HAP-1 (cell line): ENCODE measurements at regions not wholly inside any gene's neighbourhood (a gene's known extent, or its start where the extent isn't known, plus 50 kb on each side); places are given as distances from the start of the nearest gene placed in this dataset.

Experiments
- DNase-seq, 2 experiments: peaks; one replicate each; pipeline ENCODE4 v3.0.0-alpha.2; 2016 to 2020; ENCODE audit warnings: low spot score in 2 of 2
- H3K27me3 ChIP-seq: fragments of 250-450 bp; sonication (Bioruptor Pico); 2 replicates; pipeline ENCODE4 v1.5.1; 2020; ENCODE audit warnings: low read depth, mild to moderate bottlenecking, moderate library complexity
- H3K36me3 ChIP-seq: fragments of 250-450 bp; sonication (Bioruptor Pico); replicated peaks from 2 replicates; pipeline ENCODE4 v1.5.1; 2020; ENCODE audit warnings: mild to moderate bottlenecking
- H3K4me1 ChIP-seq: fragments of 250-450 bp; sonication (Bioruptor Pico); 2 replicates; pipeline ENCODE4 v1.5.1; 2020; ENCODE audit warnings: mild to moderate bottlenecking
- H3K4me3 ChIP-seq: fragments of 250-450 bp; sonication (Bioruptor Pico); 2 replicates; pipeline ENCODE4 v1.5.1; 2020; ENCODE audit warnings: mild to moderate bottlenecking, moderate library complexity
- H3K9me3 ChIP-seq: fragments of 250-450 bp; sonication (Bioruptor Pico); 2 replicates; pipeline ENCODE4 v1.5.1; 2020; ENCODE audit warnings: mild to moderate bottlenecking, moderate library complexity
- in situ Hi-C: fragments of 300-500 bp; cut with MboI; formaldehyde crosslinking; loops from 3 replicates; pipeline ENCODE4 v1.14.3; 2020; ENCODE audit warnings: low sequenced_read_pairs, inconsistent platforms, mixed read lengths

DNA sequence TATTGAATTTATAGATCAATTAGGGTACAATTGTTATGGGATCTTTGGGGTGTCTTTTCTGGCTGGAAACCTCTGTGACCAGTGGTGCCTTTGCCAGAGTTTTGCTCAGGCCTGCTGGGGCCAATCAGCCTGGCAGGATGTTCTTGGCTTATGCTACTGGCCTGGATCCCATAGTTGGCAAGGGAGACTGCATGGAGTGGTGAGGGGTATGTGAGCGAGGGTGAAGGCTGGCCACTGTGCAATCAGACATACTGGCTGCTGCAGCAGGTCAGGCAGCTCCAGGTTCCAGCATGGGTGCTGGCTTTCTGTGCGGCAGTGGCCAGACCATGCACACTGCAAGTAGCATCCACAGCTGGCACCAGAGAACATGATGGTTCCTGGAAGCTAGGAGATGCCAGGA lies 1053.2 kb upstream of the GBE1 start:
- Histone ChIP-seq H3K9me3 (no peaks in the 10 kb centered on the region), H3K27me3 (no peaks in the 10 kb centered on the region), H3K4me3 (no peak overlapping the region), H3K36me3 (no peaks in the 10 kb centered on the region), H3K4me1 (no peaks in the 10 kb centered on the region)
- DNase-seq, result no peak
- in situ Hi-C loops, result no loop called here

DNA sequence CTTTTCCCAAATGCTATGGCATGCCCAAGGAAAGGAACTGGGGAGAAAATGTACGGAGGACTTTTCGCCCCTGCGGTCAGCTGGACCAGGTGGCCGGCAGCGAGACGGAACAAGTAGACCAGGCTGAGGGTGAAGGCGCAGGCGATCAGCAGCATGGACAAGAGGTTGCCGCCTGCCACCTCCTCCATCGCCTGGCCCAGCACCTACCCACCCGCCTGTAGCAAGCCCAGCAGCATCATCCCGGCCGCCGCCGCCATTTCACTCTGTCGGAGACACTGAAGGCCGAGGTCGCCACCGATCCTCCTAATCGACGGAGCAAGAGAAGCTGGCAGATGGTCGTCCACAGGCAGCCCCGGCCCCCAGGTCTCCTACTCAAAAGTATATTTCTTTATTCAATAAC lies 1046.3 kb upstream of the GBE1 start:
- DNase-seq, result no peak
- H3K9me3 ChIP-seq, result no peaks in the 10 kb centered on the region
- in situ Hi-C loops, result no loop called here
- H3K27me3 ChIP-seq, result no peaks in the 10 kb centered on the region
- no peaks in the 10 kb centered on the region for H3K4me1 ChIP-seq
- H3K36me3 ChIP-seq, result no peaks in the 10 kb centered on the region
- H3K4me3 ChIP-seq, result no peak overlapping the region

DNA sequence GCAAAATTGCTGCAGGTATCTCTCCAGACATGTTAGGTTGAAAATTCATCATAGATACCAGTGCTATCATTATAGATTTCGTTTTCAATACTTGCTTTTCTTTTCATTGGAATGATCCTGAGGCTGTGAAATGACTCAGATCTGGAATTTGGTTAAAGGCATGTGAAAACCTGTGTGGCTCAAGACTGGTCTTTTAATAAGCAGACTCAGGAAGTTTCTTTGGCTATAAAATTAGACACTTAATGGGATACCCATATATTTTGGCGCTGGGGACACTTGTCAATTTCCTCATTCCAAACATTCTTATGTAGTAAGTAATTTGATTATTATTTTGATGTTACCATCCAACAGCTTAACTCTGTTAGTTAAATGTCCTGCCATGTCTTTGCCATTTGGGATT lies 1041.1 kb upstream of the GBE1 start:
- no peak for DNase-seq
- in situ Hi-C loops, result no loop called here
- Histone ChIP-seq H3K36me3 (no peaks in the 10 kb centered on the region), H3K27me3 (no peaks in the 10 kb centered on the region), H3K4me1 (no peaks in the 10 kb centered on the region), H3K9me3 (no peaks in the 10 kb centered on the region), H3K4me3 (no peak overlapping the region)

DNA sequence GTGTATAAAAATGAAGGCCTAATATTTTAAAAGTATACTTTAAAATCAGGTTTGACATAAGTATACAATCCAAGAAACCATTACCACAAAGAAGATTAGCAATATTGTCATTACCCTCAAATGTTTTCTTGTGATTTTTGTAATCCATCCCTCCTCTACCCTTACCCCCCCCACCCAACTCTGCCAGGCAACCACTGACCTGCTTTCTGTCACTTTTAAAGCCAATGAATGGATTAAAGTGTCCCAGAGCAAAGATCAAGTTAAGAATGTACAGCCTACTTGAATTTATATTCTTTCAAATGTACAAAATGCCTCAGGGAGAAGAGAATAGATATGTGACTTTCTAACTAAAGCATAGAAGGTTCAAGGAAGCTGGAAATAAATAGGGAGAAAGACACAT lies 1038.8 kb upstream of the GBE1 start:
- Histone ChIP-seq H3K27me3 (no peaks in the 10 kb centered on the region), H3K9me3 (no peaks in the 10 kb centered on the region), H3K36me3 (no peaks in the 10 kb centered on the region), H3K4me1 (no peaks in the 10 kb centered on the region), H3K4me3 (no peak overlapping the region)
- no peak for DNase-seq
- in situ Hi-C loops, result no loop called here

DNA sequence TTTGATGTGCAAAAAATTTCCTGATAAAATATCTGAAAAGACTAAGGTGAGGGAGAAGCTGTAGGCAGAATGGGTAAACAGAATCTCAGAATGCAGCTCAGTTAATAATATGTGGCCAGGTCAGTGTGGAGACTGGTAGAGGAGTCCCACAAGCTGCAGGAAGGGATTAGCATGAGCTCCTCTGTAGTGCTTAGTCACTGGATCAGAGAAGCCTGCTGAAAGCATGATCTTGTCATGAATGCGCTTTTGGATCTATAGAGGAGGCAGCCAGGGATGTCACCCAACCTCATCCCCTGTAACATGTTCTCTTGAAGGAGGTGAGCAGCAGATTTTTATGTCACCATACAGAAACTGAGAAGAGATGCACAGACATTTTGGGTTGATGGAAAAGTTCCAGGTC lies 1035.3 kb upstream of the GBE1 start:
- in situ Hi-C loops, result no loop called here
- no peaks in the 10 kb centered on the region for H3K9me3 ChIP-seq
- no peak for DNase-seq
- no peak overlapping the region for H3K4me3 ChIP-seq
- H3K4me1 ChIP-seq, result no peaks in the 10 kb centered on the region
- no peaks in the 10 kb centered on the region for H3K36me3 ChIP-seq
- no peaks in the 10 kb centered on the region for H3K27me3 ChIP-seq

DNA sequence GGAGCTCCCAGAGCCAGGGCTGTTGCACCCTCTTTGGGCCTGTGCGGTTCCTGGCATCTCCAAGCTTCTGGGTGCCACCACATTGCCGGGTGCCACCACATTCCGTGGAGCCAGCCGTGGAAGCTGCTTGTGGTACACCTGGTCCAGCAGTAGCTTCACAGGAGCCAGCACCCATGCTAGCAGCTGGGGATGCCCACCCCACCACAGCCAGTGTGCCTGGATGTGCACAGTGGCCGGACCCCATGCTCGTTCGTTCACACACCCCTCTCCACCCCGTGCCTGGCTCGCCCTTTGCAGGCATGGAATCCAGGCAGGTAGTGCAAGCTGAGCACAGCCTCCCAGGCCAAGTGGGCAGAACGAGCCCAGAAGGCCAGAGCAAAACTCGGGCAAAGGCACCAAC lies 1029.8 kb upstream of the GBE1 start:
- H3K27me3 ChIP-seq, result no peaks in the 10 kb centered on the region
- H3K36me3 ChIP-seq, result no peaks in the 10 kb centered on the region
- no peak overlapping the region for H3K4me3 ChIP-seq
- no peaks in the 10 kb centered on the region for H3K4me1 ChIP-seq
- H3K9me3 ChIP-seq, result no peaks in the 10 kb centered on the region
- in situ Hi-C loops, result no loop called here
- DNase-seq, result no peak

DNA sequence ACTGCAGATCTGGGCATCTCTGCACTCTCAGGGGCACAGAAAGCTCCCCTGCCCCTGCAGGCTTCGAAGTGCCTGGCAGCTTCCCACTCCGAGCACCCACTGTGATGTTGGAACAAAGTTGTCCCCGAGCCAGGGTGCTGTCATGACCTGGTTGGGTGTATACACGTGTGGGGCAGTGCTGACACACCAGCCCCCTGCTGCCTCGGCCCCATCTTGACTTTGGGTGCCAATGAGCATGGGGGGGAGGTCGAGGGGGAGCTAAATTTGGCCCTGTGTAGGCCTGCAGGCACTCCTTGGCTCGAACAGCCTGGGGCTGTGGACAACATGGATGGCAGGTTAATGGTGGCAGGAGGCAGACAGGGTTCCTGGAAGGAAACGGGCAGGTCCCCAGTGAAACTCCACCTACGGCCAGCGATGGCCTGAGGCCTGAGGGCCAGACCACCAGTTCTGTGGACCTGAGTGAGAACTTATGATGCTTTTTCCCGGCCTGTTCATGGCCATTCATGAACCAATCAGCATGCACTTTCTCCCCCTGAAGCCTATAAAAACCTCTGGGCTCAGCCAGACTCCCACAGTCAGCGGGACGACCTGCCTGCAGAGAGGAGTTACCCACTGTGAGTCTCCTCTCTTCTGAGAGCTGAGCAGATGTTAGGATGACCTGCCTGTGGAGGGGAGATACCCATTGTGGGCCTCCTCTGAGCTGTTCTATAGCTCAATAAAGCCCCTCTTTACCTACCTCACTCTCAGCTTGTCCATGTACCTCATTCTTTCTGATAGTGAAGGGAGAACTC lies 1029.1 kb upstream of the GBE1 start:
- H3K4me3 ChIP-seq, result no peak overlapping the region
- DNase-seq, result no peak
- no peaks in the 10 kb centered on the region for H3K4me1 ChIP-seq
- in situ Hi-C loops, result no loop called here
- no peaks in the 10 kb centered on the region for H3K27me3 ChIP-seq
- H3K9me3 ChIP-seq, result no peaks in the 10 kb centered on the region
- no peaks in the 10 kb centered on the region for H3K36me3 ChIP-seq

DNA sequence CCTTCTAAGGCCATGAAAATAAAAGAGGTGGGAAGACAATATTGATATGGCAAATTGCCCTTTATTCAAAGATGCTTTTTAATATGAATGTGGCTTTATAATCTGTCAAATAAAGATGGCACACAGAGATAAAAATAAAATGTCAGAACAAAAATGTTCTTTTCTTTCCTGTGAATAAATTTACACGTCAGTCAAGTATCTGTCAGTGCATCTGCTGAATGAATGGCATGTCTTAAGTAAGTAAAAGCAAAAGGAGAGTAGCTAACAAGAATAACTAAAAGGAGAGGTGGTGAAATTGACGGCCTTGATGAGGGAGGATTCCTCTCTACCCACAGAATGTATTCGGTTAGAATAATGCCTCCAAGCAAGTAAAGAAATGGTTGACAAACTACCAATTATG lies 1021.7 kb upstream of the GBE1 start:
- H3K9me3 ChIP-seq, result no peaks in the 10 kb centered on the region
- no peak overlapping the region for H3K4me3 ChIP-seq
- no peaks in the 10 kb centered on the region for H3K36me3 ChIP-seq
- no peaks in the 10 kb centered on the region for H3K4me1 ChIP-seq
- DNase-seq, result no peak
- in situ Hi-C loops, result no loop called here
- H3K27me3 ChIP-seq, result no peaks in the 10 kb centered on the region

DNA sequence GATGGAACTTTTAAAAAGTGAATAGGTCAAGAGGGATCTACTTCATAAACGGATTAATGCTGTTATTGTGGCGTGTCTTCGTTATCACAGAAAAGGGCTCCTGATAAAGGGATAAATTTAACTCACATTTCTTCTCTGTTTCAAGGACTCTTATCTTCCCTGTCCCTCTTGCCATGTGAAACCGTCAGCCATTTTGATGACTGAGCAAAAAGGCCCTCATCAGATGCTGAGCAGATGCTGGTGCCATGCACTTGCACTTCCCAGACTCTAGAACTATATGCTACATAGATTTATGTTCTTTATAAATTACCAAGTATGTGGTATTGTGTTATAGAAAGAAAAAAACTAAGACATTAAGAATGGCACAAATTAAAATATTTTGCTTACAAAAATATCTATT lies 1011.8 kb upstream of the GBE1 start:
- no peak for DNase-seq
- H3K4me1 ChIP-seq, result no peaks in the 10 kb centered on the region
- no peak overlapping the region for H3K4me3 ChIP-seq
- H3K27me3 ChIP-seq, result no peaks in the 10 kb centered on the region
- no peaks in the 10 kb centered on the region for H3K36me3 ChIP-seq
- no peaks in the 10 kb centered on the region for H3K9me3 ChIP-seq
- in situ Hi-C loops, result no loop called here

DNA sequence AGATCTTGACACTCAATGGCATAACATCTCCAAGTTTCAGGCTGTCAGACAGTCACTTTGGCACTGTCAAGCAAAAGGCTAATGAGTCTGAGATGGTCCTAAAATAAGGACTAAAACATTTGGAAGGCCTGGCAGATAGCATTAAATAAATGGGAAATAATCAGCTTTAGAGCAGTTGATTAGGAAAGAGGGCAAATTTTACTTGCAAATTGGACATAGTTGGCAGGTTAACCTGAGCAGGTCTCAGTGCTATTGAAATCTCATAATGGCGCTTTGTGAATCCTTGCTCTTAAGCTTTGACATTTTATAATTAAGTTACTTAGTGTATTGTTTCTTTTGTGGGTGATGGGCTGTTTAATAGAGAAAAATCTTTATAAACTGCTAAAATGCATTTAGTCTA lies 1003.1 kb upstream of the GBE1 start:
- no peaks in the 10 kb centered on the region for H3K9me3 ChIP-seq
- in situ Hi-C loops, result no loop called here
- no peak overlapping the region for H3K4me3 ChIP-seq
- H3K36me3 ChIP-seq, result no peaks in the 10 kb centered on the region
- H3K27me3 ChIP-seq, result no peaks in the 10 kb centered on the region
- no peak for DNase-seq
- no peaks in the 10 kb centered on the region for H3K4me1 ChIP-seq

DNA sequence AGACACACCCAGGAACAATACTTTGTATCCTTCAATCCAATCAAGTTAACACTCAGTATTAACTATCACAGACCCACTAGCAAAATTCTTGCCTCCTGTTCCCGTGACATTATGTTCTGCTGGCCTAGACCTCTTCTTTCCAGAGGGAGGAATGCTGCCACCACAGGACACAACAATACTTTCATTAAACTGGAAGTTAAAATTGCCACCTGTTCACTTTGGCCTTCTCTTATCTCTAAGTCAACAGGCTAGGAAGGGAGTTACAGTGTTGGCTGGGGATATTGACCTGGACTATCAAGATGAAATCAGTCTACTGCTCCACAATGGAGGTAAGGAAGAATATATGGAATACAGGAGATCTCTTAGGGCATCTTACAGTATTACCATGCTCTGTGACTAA lies 1000.4 kb upstream of the GBE1 start:
- H3K4me1 ChIP-seq, result no peaks in the 10 kb centered on the region
- no peaks in the 10 kb centered on the region for H3K27me3 ChIP-seq
- in situ Hi-C loops, result no loop called here
- H3K4me3 ChIP-seq, result no peak overlapping the region
- H3K9me3 ChIP-seq, result no peaks in the 10 kb centered on the region
- no peak for DNase-seq
- no peaks in the 10 kb centered on the region for H3K36me3 ChIP-seq

DNA sequence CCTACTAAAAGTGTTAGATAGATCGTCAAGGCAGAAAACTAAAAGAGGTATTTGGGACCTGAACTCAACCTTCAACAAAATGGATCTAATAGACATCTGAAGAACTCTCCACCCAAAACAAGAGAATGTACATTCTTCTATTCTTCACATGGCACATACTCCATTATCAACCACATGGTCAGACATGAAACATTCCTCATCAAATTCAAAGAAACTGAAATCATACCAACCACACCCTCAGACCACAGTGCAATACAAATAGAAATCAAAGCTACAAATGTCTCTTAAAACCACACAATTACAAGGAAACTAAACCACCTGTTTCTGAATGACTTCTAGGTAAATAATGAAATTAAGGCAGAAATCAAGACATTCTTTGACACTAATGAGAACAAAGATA lies 984.1 kb upstream of the GBE1 start:
- H3K9me3 ChIP-seq, result no peaks in the 10 kb centered on the region
- H3K4me3 ChIP-seq, result no peak overlapping the region
- in situ Hi-C loops, result no loop called here
- no peaks in the 10 kb centered on the region for H3K36me3 ChIP-seq
- H3K27me3 ChIP-seq, result no peaks in the 10 kb centered on the region
- H3K4me1 ChIP-seq, result no peaks in the 10 kb centered on the region
- DNase-seq, result no peak

DNA sequence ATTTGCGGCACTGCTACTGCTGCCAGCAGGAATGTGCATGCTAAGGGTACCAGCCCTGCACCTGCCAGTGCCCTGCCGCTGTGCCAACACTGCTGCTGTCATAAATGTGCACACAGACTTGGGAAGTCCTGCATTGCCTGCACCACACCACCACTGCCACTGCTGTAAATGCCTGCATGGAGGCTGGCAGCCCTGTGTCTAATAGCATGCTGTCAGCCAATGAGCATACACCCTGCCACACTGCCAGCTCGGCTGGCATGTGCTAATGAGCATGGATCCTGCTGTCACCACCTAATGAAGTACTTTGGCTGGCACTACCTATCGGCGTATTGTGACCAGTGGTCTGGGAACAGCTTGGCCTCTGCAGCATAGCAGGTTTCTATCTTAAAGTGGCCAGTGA lies 981.8 kb upstream of the GBE1 start:
- H3K4me3 ChIP-seq, result no peak overlapping the region
- DNase-seq, result no peak
- in situ Hi-C loops, result no loop called here
- H3K4me1 ChIP-seq, result no peaks in the 10 kb centered on the region
- H3K27me3 ChIP-seq, result no peaks in the 10 kb centered on the region
- H3K36me3 ChIP-seq, result no peaks in the 10 kb centered on the region
- H3K9me3 ChIP-seq, result no peaks in the 10 kb centered on the region

DNA sequence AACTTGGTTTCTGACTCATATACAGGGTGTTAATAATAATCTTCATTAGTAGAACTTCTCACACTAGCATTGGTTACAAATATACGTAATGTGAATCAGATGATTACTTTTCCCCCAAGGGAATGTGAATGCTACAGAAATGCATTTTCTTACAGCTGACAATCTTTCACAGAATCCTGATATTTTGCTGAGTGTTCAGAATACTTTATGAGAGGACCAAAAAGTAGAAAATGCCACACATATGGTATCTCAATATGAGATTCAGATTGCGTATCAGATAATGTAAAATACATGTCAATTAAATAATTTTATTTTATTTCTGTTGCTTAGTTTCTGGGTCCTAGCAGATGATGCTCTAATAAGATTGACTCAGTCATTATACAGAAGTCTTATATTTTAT lies 979.9 kb upstream of the GBE1 start:
- in situ Hi-C loops, result no loop called here
- DNase-seq, result no peak

DNA sequence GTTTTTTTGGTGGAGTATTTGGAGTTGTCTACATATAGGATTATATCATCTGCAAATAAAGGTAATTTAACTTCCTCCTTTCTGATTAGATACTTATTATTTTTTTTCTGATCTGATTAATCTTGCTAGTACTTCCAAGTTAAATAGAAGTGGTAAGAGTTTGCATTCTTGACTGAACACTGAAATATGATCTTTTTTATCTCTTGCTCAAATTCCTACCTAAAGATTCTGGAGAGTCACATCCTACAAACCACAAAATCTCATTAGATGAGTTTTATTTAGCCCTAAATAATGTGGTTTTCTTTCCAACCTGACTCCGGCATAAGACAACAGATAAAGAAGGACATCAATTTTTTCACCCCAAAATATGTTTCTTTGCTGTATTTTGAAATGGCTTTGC lies 977.9 kb upstream of the GBE1 start:
- no peak overlapping the region for H3K4me3 ChIP-seq
- no peaks in the 10 kb centered on the region for H3K36me3 ChIP-seq
- no peak for DNase-seq
- H3K9me3 ChIP-seq, result no peaks in the 10 kb centered on the region
- no peaks in the 10 kb centered on the region for H3K27me3 ChIP-seq
- in situ Hi-C loops, result no loop called here
- no peaks in the 10 kb centered on the region for H3K4me1 ChIP-seq

More for the DNA sequence above, 979.9 kb upstream of the GBE1 start:
- Histone ChIP-seq H3K27me3 (no peaks in the 10 kb centered on the region), H3K4me3 (no peak overlapping the region), H3K4me1 (no peaks in the 10 kb centered on the region), H3K36me3 (no peaks in the 10 kb centered on the region), H3K9me3 (no peaks in the 10 kb centered on the region)
